ENCODE measurements at regions not wholly inside any gene's neighbourhood (a gene's known extent, or its start where the extent isn't known, plus 50 kb on each side); places are given as distances from the start of the nearest gene placed in this dataset.
"Not testable (repeated sequence)": the region's sequence is repeated elsewhere in the genome, so short reads cannot be mapped to it uniquely, and the experiment has no call there.

DNA sequence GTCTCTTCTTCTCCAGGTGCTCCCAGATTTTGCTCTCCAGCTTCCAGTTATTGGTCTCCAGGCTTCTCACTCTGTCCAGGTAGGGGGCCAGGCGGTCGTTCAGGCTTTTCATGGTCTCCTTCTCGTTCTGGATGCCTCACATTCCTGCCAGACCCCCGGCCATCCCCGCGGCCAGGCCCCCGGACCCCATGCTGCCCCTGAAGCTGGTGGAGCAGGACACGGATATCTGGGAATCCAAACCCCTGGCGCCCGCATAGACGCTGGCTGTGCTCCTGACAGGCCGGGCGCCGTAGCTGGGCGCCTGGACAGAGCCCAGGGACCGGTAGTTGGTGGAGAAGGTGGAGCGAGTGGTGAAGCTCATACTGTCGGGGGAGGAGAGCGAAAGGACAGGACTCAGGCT, 534.4 kb upstream of the TLE4 start:
- no peak for DNase-seq

DNA sequence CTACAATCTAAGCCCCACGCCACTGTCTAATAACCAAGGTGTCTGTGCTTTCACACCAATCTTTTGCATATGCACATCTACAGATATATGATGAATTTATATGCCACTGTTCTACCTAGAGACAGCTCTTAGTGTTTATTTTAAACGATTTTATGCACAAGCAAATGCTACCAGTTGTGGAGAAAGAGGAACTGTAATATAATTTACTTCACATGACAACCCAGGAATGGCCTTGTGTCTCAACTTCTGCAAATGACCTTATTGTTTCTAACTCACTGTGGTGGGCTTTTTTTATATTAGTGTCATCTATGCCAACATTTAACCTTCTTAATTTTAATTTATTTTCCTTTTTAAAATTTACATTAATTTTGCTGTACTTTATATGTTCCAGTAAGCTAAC, 531.1 kb upstream of the TLE4 start:
- no peak for DNase-seq

DNA sequence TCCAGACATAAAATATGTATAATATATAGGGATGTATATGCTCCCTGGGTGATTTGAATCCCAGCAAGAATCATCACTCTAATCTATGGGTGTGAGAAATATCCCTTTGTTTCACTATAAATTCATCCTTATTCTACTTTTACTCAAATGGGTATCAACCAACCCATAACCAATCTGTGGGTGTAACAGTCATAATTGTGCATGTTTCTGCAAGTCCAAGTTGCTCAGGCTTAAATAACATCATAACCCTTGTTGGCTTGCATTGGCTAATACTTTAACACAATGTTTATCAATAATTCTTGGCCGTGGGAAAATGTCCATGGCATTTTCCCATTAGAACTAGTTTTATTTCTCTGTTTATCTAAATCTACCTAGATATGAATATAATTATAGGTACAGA, 530.5 kb upstream of the TLE4 start:
- DNase-seq = no peak

DNA sequence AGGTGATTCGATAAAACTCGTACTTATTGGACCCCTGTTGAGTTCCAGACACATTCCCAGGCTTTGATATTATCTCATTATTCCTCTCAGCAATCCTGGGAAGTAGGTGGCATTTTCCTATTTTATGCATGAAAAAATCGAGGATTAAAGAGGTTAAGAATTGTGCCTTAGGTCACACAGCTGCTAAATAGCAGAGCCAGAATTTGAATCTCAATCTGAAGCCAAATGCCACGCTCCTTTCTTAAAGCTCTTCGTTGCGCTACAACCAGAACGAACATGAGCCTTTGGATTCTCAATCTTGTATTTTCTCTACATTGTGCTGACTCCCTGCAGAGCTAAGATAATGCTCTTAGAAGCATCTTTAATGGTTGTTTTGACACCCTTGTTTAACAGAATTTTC, 527.8 kb upstream of the TLE4 start:
- DNase-seq = no peak

DNA sequence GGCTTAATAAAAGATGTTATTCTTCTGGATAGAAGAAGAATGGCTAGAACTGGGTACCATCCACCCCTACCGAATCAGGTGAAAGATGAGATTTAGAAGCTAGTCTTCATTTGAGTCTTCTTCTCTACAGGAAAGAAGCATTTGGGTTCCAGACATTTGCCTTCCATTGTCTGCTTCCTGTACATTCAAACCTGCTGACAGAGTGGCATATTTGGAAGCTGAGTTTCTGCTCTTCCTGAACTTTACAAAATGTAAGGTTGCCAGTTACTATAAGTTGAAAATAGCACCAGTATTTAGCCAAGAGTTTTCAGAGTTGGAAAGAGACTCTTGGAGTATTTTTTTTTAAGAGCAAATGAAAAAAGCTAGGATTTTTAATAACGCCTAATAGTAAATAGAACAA, 525.4 kb upstream of the TLE4 start:
- no peak for DNase-seq

DNA sequence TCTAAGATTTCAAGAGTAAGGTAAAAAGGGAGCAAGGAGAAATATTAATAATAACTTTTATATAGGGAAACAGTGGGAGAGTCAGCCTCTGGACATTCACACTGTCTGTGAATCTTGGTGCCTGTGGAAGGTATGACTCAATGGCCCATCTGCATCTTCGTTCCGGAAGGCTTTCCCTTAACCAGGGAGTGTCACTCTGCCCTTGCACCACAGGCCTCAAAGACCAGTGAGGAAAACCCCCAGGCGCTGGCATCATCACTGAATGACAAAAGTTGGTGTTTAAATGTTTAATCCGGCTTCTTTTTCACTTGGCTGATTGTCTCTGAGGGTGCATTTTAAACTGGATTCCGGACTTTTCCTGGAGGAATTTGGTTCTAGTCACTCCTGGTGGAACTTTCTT, 522.4 kb upstream of the TLE4 start:
- DNase-seq = no peak

DNA sequence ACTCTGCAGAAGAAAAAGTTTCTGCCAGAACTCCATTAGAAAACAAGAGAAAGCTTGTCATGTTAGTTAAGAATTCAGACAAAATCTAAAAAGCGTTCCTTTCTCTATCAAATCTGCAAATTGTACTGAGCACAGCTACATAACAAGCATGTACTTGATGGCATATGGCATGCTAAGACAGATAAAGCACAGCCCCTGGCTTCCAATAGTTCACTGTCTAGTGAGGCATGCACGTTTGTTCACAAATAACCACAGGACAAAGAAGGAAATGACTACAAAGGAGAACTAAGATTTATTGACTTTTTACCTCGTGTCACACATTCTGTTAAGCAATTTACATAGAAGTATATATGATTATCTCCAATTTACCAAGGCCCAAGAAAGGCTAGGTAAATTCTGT, 518.2 kb upstream of the TLE4 start:
- no peak for DNase-seq

DNA sequence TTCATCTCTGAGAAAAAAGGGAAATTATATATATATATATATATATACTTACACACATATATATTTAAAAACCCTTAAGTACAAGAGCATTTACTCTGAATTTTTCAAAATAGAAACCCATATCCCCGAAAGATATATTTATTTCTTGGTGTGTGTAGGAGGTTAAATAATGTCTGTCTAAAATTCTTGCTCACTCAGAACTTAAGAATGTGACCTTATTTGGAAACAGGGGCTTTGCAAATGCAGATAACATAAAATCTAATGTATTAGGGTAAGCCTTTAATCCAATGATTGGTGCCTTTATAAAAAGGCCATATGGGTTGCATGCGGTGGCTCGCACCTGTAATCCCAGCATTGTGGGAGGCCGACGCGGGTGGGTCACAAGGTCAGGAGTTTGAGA, 517.3 kb upstream of the TLE4 start:
- no peak for DNase-seq

DNA sequence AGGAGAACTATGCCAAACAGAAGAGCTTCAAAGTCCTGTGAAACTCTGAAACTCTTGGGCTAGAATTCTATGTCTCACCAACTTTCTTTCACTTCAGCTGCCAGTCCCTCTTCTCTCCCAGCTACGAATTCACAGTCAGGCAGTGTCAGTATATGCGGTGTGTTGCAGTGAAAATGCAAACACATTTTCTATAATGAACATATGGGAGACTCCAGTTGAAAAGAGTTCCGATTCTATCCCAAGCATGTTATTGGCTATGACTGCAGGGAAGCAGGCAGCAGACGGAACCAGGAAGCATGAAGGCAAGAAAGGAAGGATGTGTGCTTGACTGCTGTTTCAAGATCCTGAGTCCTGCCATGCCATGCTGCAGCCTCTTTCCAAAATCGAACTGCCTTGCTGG, 515.7 kb upstream of the TLE4 start:
- DNase-seq = no peak

DNA sequence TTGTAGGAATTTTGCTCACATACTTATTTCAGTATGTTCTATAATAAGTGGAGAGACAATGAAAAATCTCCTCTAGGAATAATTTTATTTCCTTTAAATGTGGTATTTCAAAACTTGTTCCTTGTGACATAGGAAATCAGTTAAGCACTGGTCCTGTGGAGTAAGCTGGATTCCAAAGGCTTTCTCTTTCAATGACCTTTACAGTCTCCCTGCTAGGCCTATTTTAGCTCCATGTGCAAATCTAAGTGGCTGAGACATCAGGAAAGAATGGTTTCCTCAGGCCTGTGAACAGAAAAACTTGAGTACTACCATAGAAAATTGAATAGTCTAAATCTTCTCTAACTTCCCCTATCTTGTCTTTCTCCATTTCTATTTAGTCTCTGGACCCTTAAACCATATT, 514.2 kb upstream of the TLE4 start:
- no peak for DNase-seq

DNA sequence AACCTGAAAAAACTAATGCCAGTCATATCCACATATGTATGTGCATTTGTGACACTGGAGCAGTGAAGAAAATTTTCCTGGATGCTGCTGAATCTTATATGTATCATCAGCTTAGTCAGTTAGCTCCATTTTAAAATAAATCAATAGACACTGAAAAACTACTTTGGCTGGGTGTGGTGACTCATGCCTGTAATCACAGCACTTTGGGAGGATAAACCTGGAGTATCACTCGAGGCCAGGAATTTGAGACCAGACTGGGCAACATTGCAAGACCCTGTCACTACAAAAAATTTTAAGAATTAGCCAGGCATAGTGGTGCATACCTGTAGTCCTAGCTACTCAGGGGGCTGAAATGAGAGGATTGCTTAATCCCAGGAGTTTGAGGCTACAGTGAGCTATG, 511.0 kb upstream of the TLE4 start:
- DNase-seq = no peak

DNA sequence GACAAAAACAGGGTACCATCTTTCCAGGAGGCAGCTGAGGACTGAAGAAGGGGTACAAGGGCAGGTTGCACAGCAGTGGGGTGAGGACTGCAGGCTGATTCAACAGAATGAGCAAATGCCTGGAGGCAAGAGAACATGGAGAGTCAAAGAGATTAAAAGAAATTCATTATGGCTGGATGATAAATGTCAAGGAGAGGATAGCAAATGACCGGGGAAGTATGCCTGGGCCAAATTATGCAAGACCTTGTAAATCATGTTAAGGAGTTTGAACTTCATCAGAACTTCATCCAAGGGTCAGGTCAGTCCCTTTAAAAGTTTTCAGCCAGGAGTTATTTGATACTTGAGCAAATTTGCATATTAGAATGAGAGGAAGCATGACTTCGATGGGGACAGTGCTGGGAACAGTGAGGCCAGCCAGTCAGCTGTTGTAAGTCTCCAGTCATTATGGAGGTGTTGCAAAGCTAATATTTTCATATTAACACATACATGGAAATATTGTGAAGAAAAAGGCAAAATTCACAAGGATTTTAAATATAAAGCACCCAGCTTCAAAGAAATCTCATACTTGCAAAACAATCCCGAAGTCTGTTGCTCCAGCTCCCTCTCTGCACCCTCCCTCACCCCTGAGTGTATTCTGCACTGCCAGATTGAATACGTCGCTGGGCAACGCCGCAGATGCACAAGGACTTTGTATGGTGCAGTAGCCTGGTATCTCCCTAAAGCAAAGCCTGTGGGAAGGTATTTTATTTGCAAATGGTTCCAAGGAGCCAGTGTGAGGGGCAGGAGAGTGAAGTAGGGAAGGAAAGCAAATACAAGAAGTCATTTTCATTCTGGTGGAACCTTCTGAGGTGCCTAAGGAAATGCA, 509.8 kb upstream of the TLE4 start:
- no peak for DNase-seq

DNA sequence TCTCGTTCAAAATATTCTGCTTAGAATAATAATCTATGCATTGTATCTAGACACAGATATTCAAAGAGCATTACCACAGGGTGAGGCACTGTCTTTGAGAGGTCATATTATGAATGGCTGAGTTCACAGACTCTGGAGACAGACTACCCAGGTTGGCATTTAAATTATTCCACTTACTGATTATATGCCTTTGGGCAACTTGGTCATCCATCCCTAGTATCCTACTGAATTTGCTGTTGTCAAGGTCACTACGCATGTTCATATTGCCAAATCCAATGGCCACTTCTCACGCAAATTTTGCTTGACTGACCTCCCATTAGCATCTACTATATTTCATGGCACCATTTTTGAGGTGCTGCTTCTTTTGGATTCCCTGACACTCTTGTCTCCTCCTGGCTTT, 498.6 kb upstream of the TLE4 start:
- no peak for DNase-seq

DNA sequence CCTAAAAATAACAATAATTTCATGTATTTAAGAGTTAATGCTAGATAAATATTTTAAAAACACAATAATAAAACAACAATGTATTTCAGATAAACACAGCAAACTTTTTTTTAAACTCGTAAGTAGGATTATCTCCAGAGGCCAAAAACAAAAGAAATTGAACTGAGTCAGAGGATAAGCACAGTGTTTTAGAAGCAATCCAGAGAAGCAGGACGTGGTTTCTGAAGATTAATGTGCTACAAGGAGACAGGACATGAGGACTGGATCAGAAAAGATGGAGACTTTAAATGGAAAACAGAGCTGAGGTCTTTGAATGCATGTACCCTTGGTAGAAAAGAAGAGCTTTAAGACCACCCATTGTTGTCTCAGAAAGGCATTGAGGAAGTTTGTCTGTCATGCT, 491.2 kb upstream of the TLE4 start:
- no peak for DNase-seq

DNA sequence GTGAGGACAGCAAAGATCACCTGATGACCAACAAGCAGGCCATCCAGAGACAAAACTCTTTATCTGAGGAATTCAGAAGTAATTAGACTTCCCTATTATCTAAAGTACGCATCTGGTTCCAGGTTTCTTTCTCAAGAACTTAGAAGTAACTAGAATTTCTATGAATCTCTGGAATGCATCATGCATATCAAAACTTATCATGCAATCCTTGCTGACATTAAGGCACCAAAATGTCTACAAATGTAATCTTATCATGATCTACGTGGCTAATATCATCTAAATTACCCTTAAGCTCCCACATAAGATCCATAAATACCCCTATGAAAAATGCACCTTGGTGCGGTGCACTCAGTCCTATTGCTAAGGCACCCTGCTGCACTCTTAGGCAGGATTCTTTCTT, 488.1 kb upstream of the TLE4 start:
- DNase-seq = no peak

DNA sequence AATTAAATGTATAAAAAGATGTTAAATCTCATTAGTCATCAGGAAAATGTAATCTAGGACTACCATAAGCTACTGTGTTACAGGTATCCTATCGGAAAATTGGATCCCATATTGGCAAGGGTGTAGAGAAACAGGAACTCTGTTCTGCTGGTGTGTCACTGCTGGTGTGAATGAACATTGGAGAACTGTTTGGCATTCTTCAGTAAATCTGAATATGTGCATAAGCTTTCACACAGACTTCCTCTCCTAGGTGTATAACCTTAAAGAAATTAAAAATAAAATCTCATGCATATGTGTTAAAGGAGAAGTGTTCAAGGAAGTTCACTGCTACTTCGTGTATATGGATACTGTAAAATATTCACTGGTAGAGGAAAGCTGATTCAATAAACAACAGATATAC, 484.6 kb upstream of the TLE4 start:
- DNase-seq = no peak

DNA sequence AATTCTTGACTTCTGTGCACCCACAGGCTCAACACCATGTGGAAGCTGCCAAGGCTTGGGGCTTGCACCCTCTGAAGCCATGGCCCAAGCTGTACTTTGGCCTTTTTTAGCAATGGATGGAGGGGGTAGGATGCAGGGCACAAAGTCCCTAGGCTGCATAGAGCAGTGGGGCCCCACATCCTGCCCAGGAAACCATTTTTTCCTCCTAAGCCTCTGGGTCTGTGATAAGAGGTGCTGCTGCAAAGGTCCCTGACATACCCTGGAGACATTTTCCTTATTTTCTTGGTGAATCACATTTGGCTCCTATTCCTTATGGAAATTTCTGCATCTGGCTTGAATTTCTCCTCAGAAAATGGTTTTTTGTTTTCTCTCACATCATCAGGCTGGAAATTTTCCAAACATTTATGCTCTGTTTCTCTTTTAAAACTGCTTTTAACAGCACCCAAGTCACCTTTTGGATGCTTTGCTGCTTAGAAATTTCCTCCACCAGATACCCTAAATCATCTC, 482.7 kb upstream of the TLE4 start:
- no peak for DNase-seq

DNA sequence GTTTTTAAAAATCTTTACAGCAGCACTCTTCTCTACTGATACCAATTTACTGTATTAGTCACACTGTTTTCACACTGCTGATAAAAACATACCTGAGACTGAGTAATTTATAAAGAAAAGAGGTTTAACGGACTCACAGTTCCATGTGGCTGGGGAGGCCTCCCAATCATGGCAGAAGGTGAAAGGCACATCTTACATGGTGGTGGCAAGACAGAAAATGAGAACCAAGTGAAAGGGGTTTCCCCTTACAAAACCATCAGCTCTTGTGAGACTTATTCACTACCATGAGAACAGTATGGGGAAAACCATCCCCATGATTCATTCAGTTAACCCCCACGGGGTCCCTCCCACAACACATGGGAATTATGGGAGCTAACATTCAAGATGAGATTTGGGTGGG, 481.9 kb upstream of the TLE4 start:
- not testable (repeated sequence) for DNase-seq

DNA sequence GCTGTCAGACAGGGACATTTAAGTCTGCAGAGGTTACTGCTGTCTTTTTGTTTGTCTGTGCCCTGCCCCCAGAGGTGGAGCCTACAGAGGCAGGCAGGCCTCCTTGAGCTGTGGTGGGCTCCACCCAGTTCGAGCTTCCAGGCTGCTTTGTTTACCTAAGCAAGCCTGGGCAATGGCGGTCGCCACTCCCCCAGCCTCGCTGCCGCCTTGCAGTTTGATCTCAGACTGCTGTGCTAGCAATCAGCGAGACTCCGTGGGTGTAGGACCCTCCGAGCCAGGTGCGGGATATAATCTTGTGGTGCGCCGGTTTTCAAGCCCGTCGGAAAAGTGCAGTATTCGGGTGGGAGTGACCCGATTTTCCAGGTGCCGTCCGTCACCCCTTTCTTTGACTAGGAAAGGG, 468.5 kb upstream of the TLE4 start:
- not testable (repeated sequence) for DNase-seq

DNA sequence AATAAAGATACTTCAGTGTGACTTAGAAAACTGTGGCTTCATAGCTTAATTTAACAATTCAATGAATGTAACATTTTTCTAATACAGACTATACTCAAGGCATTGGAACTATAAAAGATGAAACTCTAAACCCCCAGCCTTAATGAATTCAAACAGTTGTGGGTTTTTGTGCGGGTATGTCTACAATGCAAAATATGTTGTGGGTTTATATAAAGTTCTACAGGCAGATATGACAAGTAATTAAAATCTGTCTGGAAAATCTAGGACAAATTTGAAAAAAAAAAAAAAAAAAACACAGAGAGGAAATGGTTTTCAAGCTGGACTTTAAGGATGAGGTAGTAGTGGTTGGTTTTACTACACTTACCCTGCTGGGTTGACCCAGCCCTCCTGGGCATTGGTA, 467.5 kb upstream of the TLE4 start:
- no peak for DNase-seq

DNA sequence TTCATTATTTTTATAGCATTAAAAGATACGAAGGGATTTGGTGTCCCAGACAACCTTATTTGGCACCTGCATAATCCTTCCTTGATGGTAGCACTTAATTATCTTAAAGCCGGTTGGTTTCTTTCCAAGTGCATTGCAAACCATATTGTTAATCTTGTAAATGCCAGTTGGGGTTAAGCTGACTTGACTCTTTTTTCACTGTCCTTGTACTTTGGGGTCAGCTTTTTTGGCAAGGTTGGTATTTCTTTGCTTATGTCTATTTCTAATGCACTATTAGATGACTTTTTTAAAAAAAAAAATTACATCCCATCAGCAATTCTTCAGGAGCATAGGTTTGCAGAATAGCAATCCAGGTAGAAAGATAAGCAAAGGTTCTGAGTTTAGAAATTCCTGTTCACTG, 466.8 kb upstream of the TLE4 start:
- no peak for DNase-seq

DNA sequence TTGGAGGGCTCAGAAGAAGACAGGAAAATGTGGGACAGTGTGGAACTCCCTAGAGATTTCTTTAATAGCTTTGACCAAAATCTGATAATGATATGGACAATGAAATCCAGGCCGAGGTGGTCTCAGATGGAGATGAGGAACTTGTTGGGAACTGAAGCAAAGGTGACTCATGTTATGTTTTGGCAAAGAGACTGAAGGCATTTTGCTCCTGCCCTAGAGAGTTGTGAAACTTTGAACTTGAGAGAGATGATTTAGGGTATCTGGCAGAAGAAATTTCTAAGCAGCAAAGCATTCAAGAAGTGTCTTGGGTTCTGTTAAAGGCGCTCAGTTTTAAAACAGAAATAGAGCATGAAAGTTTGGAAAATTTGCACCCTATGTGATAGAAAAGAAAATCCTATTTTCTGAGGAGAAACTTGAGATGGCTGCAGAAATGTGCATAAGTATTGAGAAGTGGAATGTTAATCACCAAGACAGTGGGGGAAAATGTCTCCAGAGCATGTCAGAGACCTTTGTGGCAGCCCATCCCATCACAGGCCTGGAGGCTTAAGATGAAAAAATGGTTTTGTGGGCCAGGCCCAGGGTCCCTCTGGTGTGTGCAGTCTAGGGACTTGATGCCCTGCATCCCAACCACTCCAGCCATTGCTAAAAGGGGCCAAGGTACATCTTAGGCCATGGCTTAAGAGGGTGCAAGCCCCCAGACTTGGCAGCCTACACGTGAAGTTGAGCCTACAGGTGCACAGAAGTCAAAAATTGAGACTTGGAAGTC, 463.7 kb upstream of the TLE4 start:
- DNase-seq = no peak

DNA sequence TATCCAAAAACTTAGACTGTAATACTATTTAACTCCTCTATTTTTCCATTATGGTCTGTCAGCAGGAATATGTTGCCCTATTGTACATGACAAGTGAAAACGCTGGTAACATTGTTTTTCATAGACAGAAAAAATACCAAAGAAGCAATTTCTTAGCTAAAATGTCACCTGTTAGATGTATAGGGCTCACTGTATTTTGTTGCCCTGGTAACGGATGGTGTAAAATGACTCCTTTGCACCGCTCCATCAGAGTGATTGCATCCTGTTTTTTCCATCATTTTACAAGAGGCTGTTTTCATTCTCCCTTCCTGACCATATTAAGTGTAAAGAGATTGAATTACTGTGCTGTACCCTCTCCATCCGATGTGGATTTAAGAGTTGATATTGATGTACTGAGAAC, 460.1 kb upstream of the TLE4 start:
- no peak for DNase-seq

DNA sequence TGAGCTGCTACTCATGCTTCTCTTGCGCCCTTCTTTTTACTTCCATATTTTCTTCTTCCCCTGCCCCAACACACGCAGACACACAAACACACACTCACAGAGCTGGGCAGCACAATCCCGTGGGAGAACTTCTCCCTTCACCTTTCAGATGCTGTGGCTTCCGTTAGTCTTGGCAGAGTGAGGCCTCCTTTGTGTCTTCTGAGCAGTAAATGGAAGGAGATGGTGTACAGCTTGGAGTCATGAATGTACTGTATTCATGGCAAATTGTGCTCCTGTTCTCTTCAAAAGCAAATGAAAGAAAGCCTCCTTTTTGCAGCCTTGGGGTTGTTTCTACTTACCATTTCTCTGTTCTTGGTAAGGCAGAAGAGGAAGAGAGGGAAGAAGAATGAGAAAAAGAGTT, 456.6 kb upstream of the TLE4 start:
- no peak for DNase-seq

Measured in inflammatory macrophage treated with lipopolysaccharide for 4 hours (primary cell).